Loucy (cell line): ENCODE measurements at regions not wholly inside any gene's neighbourhood (a gene's known extent, or its start where the extent isn't known, plus 50 kb on each side); places are given as distances from the start of the nearest gene placed in this dataset.

ENCODE experiments used
- CTCF ChIP-seq: fragments of 200-600 bp; sonication (generic); conservative IDR thresholded peaks from 2 replicates; pipeline ENCODE4 v1.5.1; 2014; ENCODE audit warnings: mild to moderate bottlenecking, antibody characterized with exemption, low read length
- EZH2phosphoT487 ChIP-seq: fragments of 200-600 bp; IDR thresholded peaks from 2 replicates; pipeline ENCODE4 v1.6.1; 2018; ENCODE audit warnings: antibody characterized with exemption, mild to moderate bottlenecking, moderate library complexity, borderline replicate concordance

DNA sequence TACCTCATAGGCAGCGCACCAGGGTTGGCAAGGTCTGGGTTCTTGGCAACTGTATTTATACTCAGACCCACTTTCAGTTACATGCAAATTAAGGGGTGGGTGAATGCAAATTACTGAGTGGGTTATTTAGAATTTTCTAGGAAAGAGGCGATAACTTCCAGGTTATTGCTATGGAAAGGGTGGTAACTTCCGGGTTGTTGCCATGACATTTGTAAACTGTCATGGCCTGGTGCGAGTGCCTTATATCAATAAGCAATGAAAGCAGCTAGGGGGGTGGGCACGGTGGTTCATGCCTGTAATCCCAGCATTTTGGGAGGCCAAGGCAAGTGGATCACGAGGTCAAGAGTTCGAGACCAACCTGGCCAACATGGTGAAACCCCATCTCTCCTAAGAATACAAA lies 57.5 kb upstream of the SLC7A3 start:
- TF ChIP-seq CTCF (no peak), EZH2phosphoT487 (no peak)
